GM18867 (cell line): ENCODE measurements at regions not wholly inside any gene's neighbourhood (a gene's known extent, or its start where the extent isn't known, plus 50 kb on each side); places are given as distances from the start of the nearest gene placed in this dataset.

Source experiments
- ATAC-seq: cut with Tn5 transposase; IDR thresholded peaks from one replicate; pipeline ENCODE4 v1.9.1; 2021; ENCODE audit warnings: mild to moderate bottlenecking, moderate library complexity; ENCODE audit not compliant: unreplicated experiment

GRCh38 chr1:90650401-90650800 lies 66.7 kb downstream of the BARHL2 start:
- no peak for ATAC-seq

- no peak for ATAC-seq
These were observed 76.8 kb downstream of the BARHL2 start for GRCh38 chr1:90640325-90640724.

GRCh38 chr1:90622666-90623065 lies 94.4 kb downstream of the BARHL2 start:
- ATAC-seq = no peak

- no peak for ATAC-seq
These were observed 95.1 kb downstream of the BARHL2 start for GRCh38 chr1:90621986-90622385.

- ATAC-seq = no peak
These were observed 100.7 kb downstream of the BARHL2 start for GRCh38 chr1:90616395-90616794.

GRCh38 chr1:90614872-90615271 lies 102.2 kb downstream of the BARHL2 start:
- no peak for ATAC-seq

- no peak for ATAC-seq
These were observed 103.7 kb downstream of the BARHL2 start for GRCh38 chr1:90613371-90613770.

- no peak for ATAC-seq
These were observed 105.1 kb downstream of the BARHL2 start for GRCh38 chr1:90612033-90612432.

GRCh38 chr1:90607736-90608135 lies 109.4 kb downstream of the BARHL2 start:
- ATAC-seq = no peak

- ATAC-seq = no peak
These were observed 112.0 kb downstream of the BARHL2 start for GRCh38 chr1:90605070-90605469.

GRCh38 chr1:90593312-90593711 lies 123.8 kb downstream of the BARHL2 start:
- ATAC-seq = no peak

- ATAC-seq = no peak
These were observed 125.1 kb downstream of the BARHL2 start for GRCh38 chr1:90591970-90592356.

GRCh38 chr1:90591355-90591969 lies 125.6 kb downstream of the BARHL2 start:
- no peak for ATAC-seq

- ATAC-seq = no peak
These were observed 136.9 kb downstream of the BARHL2 start for GRCh38 chr1:90580176-90580575.

GRCh38 chr1:90579212-90579802 lies 137.8 kb downstream of the BARHL2 start:
- ATAC-seq = peak; percentile 81

GRCh38 chr1:90574692-90575370 lies 142.3 kb downstream of the BARHL2 start:
- no peak for ATAC-seq

GRCh38 chr1:90573736-90574135 lies 143.4 kb downstream of the BARHL2 start:
- no peak for ATAC-seq

- ATAC-seq = no peak
These were observed 144.7 kb downstream of the BARHL2 start for GRCh38 chr1:90572446-90572845.

GRCh38 chr1:90568436-90568835 lies 148.7 kb downstream of the BARHL2 start:
- ATAC-seq = no peak

- no peak for ATAC-seq
These were observed 152.9 kb downstream of the BARHL2 start for GRCh38 chr1:90564164-90564563.

GRCh38 chr1:90562892-90563291 lies 154.2 kb downstream of the BARHL2 start:
- ATAC-seq = no peak

- no peak for ATAC-seq
These were observed 155.2 kb downstream of the BARHL2 start for GRCh38 chr1:90561911-90562310.
